ENCODE measurements at regions not wholly inside any gene's neighbourhood (a gene's known extent, or its start where the extent isn't known, plus 50 kb on each side); places are given as distances from the start of the nearest gene placed in this dataset.
A peak's percentile ranks its signal among the peaks of the same experiment; 100 is the strongest.
"Not testable (repeated sequence)": the region's sequence is repeated elsewhere in the genome, so short reads cannot be mapped to it uniquely, and the experiment has no call there.

DNA sequence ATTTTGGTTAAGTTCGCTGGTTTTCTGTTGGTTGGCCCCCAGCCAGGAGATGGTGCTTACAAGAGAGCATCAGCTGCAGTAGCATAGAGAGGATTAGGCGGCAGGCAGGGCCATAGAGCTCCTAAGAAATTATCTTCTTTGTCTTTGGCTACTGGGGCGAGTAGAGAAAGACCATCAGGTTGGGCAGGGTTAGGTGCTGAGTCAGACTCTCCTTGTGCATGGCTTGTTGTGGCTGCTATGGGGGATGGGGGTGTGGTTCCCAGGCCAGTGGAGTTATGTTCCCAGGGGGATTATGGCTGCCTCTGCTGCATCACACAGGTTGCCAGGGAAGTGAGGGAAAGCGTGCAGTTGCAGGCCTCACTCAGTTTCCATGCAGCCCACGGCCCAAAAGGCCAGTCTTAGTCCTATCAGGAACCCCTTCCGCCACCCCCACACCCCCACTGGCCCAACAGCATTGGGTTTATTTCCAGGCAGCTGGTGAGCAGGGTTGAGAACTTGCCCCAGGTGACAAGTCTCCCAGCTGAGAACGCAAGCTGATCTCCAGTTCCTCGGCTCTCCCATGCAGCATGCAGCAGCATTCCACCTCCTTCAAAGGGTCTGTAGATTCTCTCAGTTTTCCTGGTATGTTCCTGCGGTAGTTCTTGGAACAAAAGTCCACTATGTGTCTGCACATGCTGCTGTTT lies 243.7 kb downstream of the UTRN start:
- peak; percentile 23 for FAIRE-seq
- DNase-seq (ENCODE audit: low spot score): peak; percentile 37

DNA sequence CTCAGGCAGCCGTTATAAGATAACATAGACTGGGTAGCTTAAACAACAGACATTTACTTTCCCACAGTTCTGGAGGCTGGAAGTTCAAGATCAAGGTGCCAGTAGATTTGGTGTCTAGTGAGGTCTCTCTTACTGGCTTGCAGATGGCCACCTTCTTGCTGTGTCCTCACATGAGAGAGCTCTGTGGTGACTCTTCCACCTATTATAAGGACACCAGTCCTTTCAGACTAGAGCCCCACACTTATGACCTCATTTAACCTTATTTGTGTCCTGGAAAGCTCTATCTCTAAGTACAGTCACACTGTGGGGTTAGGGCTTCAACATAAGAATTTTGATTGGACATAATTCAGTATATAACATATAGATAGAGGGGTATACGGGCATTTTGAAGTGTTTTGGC lies 245.0 kb downstream of the UTRN start:
- DNase-seq (ENCODE audit: low spot score) (no peak), FAIRE-seq (no peak)

DNA sequence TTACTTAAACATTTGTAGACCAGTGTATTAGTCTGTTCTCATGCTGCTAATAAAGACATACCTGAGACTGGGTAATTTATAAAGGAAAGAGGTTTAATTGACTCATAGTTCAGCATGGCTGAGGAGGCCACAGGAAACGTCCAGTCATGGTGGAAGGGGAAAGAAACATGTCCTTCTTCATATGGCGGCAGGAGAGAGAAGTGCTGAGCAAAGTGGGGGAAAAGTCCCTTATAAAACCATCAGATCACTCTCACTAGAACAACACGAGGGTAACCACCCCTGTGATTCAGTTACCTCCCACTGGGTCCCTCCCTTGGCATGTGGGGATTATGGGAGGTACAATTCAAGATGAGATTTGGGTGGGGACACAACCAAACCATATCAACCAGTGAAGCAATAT lies 247.1 kb downstream of the UTRN start:
- FAIRE-seq; DNase-seq (ENCODE audit: low spot score): not testable (repeated sequence)

DNA sequence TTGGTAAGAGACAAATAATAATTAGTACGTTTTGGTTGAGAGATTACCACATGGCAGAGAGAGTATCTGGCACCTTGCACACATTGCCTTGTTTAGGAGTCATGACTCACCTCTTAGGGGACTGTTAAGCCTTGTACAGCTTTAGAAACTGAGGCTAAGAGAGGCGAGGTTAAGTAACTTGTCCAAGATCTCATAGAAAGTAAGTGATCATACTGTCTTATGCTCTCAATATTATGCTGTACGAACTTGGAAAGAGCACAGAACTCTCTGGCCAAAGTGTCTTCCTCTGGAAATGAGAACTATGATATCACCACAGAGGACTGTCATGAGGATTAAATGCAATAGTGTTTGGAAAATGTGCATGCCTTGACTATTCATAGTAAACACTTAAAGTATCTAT lies 249.0 kb downstream of the UTRN start:
- FAIRE-seq: no peak

DNA sequence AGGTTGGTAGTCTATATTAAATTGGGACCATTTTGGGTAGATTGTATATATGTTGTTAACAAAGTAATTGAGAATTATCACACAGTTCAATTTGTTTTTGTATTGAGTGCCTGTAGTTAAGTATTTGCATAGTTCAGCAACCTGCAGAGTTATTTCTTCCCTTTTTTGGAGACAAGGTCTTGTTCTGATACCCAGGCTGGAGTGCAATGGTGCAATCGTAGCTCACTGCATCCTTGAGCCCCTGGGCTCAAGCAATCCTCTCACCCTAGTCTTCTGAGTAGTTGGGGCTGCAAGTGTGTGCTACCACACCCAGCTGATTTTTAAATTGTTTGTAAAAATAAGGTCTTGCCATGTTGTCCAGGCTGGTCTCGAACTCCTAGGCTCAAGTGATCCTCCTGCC lies 250.5 kb downstream of the UTRN start:
- DNase-seq (ENCODE audit: low spot score) (no peak), FAIRE-seq (no peak)

More for the DNA sequence above, 249.0 kb downstream of the UTRN start:
- DNase-seq (ENCODE audit: low spot score): no peak

DNA sequence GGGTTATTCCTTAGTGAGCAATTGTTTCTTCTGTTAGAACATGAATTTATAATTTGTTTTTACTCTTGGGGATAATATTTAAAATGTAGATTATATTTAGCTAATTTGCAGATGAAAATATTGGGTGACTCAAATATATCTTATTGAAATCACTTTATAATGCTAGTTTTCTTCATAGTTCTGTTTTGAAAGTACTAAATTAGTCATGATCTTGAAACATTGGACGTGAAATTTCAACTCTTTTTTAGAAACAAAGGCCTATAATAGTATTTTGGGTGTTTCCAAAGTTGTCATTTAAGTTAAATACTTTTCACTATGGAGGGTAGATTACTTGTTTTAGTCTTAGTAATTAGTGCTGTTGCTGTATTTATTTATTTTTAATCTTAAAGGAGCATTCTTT lies 250.9 kb downstream of the UTRN start:
- no peak for FAIRE-seq

DNA sequence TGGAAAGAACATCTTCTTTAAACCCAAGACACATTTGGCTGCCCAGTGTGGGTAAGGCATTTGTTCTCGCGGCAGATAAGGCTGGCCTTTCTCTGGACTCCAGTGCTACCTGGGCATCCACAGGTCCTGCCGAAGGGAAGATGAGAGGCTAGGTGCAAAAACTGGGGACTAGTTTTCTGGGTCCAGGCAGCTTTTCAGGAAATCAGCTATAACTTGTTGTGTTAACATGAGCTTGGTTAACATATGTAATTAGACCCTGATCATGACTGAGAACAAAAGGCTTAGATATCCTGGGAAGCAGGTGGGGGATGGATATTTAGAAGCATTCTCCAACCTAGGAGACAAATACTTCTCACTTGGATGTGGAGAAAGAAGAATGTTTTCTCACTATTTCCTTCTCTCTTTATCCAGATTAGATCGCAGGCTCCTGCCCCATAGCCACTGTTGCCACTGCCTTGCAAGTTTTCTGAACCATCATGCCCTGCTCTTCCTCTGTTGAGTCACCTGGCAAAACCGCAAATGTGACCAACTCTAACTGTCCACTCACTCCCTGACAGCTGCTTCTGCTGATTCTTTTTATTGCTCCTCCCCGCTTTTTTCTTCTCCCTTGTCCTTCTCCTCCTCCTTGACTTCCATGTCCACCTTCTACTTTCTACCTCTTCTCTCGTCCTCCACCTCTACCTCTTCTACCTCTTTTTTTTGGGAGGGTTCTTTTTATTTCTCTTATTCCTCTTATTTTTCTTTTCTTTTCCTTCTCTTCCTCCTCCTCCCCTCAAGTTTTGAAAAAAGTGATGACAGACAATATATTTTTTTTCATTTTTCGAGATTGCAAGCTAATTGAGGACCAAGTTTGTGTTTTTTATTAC lies 258.1 kb downstream of the UTRN start:
- peak; percentile 62 for DNase-seq (ENCODE audit: low spot score)
- no peak for FAIRE-seq

More for the DNA sequence above, 250.9 kb downstream of the UTRN start:
- DNase-seq (ENCODE audit: low spot score): no peak

DNA sequence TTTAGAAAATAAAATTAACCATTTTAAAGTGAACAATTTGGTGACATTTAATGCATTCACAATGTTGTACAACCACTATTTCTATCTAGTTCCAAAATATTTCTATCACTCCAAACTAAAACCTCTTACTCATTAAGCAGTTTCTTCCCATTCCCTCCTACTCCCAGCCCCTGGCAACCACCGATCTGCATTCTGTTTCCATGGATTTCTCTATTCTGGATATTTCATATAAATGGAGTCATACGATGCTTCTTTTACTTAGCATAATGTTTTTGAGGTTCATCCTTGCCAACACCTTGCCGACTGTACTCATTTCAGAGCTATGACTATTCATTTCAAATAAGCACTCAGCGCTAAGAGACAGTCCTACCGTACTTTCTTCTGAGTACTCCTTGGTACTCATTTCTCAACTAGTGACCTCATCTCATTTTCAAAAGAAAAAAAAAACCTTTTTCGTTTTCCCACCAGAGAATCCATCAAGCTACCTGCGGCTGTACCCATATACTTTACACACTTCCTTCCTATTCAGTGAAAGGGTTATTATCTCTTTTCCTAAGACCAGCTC lies 259.2 kb downstream of the UTRN start:
- FAIRE-seq: no peak

DNA sequence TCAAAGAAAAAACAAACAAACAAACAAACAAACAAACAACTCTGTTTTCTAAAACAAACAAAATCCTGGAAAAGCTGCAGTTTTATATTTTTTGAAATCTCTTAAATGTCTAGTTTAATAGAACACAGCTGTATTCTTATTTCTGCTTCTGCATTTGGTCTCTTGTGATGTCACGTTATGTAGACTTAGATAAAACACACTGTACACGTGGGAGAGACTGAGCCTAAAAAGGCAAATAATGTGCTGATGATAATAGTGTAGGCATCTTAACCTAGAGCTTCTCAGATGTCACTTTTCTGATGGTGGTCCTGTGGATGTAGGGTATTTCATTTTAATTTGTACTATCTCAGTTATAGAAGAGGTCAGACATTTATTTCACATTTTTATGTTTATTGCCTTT lies 261.7 kb downstream of the UTRN start:
- FAIRE-seq (no peak), DNase-seq (ENCODE audit: low spot score) (no peak)

More for the DNA sequence above, 259.2 kb downstream of the UTRN start:
- no peak for DNase-seq (ENCODE audit: low spot score)

DNA sequence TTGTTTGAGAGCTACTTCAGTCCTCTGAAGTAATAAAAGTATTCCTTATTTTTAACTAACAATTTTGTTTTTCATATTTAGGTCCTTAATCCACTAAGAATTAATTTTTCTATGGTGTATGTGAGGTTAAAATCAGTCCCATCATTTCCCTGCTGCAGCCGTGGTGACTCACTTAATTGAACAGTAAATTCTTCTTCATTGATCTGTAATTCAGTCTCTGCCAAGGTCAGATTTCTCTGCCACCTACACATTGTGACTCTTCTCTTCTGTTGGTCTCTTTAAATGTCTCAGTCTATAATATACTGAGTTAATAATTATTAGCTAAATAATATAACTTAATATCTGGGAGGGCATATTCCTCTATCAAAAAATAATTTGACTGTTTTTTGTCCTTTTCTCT lies 262.3 kb downstream of the UTRN start:
- DNase-seq (ENCODE audit: low spot score): no peak
- no peak for FAIRE-seq

DNA sequence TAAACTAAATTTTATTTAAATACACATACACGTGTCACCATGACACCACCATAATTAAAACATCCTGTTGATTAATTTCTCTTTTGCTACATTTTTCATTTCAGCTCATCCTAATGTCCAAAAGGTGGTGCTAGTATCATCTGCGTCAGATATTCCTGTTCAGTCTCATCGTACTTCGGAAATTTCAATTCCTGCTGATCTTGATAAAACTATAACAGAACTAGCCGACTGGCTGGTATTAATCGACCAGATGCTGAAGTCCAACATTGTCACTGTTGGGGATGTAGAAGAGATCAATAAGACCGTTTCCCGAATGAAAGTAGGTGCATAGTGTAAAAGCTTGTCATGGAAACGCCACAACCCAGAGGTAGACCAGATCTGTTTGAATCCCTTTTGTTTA lies 263.4 kb downstream of the UTRN start:
- FAIRE-seq: no peak
- DNase-seq (ENCODE audit: low spot score): no peak

DNA sequence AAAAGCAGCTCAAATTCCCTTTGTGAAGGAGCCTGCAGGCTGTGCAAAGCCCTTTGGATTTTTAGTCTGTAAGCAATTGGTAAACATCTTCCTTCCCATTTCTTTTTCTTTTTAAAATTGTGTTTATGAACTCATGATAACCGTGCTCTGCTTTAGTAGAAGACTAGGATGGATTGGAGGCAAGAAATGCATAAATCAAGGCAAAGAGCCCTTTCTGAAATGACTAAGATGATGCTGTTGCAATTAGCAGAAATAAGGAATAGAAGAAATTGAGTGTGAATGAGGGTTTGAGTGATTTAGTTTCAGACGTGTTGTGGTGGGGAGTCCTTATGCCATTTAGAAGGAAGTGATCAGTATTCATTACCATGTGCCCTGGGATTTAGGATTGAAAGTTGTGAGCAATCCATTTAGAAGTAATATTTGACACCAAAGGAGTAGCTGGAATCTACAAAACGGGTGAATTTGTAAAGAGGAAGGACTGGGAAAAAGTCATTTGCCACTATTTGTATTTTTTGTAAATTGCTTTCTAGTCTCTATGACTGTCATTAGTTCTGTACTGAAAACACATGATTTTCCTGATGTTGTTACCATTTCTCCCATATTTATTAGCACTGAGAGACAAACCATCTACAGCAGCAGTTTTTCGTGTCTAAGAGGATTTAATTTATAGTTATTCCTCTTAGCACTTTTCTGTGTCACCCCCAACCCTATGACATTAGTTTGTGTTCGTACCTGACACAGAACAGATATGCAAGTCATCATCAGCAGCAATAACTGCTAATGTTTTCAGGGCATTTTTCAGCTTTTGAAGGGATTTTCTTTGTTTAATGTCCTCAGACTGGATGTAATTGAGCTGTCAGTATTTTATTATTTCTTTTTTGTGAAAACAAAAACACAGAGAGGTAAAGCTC lies 265.0 kb downstream of the UTRN start:
- DNase-seq (ENCODE audit: low spot score) (no peak), FAIRE-seq (no peak)

DNA sequence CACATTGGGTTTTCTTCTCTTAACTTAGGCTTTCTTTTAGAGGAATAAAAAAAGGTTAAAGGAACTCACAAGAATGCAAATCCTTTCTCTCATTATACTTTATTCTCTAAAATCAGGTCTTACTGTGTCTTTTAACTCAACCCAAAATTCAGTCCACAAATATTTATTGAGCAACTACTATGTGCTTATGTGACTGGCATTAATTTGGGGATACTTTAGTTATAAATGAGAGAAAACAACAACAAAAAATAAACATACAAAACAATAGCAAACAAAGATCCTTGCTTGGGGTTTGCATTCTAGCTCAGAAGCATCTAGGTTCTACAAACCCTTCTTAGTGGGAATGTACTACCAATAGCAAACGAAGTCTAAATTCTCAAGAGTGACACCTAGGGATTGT lies 266.2 kb downstream of the UTRN start:
- DNase-seq (ENCODE audit: low spot score) (no peak), FAIRE-seq (no peak)

DNA sequence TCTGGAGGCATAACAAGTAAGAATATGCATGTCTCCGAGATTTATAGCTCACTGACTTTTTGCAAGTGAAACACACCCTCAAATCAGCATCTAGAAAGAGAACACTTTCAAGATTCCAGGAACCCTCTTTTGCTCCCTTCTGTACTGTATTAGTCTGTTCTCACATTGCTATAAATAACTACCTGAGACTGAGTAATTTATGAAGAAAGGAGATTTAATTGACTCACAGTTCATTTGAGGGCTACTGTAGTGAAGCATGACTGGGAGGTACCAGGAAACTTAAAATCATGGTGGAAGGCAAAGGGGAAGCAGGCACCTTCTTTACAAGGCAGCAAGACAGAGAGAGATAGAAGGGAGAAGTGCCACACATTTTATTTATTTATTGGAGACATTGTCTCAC lies 269.9 kb downstream of the UTRN start:
- FAIRE-seq: no peak

DNA sequence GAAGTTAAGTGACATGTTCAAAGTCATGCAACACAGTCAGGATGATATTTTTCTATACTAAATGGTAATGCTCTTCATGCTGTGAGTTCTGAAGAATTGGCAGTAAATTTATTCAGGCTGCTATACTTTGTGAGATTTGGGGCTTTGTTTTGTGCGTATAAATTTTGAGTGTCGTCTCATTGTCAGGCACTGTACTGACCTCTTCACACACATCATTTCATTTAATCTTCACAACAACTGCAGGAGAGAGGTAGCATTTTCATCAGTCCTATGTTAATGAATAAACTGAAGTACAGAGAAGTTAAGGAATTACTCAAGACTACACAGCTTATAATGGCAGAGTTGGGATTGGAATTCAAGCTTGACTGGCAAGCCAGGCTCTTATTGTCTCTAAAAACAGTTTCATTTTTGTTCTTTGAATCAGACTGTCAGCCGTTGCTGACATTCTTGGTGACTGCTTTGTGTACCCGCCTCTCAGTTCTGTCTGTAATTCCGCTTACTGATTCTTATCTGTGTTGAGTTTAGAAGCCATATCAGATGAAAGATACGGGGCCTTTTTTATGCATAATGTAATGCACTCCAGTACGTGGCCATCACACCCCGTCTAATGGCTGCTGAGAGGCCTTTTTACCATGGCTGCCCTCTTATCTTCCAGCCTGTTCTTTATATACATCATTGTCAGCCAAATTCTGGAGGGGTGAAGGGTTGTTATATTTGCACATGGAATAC lies 274.9 kb downstream of the UTRN start:
- FAIRE-seq: no peak
- no peak for DNase-seq (ENCODE audit: low spot score)

More for the DNA sequence above, 269.9 kb downstream of the UTRN start:
- DNase-seq (ENCODE audit: low spot score): no peak

DNA sequence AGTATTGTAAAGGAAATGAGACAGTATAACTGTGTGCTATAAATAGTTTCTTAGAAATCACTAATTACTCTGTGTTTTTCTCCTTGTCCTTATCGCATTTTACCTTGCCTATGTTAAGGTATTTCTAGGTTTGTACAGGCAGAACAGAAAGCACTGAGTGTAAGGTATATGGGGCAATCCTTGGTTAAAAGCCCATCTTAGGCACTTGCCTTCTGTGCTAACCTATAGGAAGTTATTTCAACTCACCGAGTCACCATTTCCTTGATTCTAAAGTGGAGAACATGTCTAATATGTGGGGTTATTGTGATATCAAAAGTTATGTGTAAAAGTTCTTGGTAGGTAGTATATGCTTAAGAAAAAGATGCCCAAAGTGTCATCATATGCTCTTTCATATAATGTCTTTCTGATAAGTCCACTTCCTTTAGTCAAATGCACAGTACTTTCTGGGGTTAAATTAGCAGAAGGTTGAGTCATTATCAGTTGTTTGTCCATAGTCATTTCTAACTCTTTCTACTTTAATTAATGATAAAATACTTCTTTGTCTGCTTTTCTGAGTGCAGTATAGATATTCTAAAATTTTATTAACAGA lies 276.4 kb downstream of the UTRN start:
- DNase-seq (ENCODE audit: low spot score) (no peak), FAIRE-seq (no peak)

DNA sequence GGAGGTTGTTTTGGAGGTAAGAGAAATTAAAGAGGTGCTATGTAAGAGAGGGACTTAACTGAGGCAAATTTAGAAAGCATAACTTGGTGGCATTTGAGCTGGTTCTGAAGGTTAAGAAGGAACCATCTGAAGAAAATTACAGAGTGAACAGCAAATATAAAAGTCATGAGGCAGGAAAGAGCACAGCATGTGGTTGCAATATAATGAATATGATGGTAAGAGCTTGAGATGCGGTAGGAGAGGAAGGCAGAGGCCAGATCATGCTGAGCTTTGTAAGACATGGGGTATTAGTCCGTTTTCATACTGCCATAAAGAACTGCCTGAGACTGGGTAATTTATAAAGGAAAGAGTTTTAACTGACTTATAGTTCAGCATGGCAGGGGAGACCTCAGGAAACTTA lies 279.1 kb downstream of the UTRN start:
- FAIRE-seq (no peak), DNase-seq (ENCODE audit: low spot score) (no peak)

DNA sequence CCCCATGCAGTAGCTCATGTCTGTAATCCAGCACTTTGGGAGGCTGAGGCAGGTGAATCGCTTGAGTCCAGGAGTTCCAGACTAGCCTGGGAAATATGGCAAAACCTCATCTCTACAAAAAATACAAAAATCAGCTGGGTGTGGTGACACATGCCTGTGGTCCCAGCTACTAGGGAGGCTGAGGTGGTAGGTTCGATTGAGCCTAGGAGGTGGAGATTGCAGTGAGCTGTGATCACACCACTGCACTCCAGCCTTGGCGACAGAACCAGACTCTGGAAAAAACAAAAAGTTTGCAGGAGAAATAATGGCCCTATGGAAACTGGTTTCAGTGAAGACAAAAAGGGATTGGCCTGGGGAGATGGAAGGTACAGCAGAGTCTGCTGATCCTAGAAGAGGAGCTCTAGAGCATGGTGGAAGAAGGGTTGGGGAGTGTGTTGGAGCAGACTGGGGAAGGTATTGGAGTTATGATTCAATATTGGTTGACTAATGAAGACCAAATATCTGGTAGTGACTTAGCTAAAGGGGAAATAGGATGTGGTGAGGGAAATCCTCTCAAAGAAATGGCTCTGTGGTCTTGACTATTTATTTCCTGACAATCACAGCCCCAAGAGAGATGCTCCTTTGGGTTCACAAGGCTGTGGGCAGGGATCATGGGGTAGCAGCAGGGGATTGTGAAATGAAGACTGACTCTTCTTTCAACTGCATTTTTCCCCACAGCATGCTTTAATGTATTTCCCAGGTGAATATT lies 281.9 kb downstream of the UTRN start:
- no peak for DNase-seq (ENCODE audit: low spot score)
- no peak for FAIRE-seq

DNA sequence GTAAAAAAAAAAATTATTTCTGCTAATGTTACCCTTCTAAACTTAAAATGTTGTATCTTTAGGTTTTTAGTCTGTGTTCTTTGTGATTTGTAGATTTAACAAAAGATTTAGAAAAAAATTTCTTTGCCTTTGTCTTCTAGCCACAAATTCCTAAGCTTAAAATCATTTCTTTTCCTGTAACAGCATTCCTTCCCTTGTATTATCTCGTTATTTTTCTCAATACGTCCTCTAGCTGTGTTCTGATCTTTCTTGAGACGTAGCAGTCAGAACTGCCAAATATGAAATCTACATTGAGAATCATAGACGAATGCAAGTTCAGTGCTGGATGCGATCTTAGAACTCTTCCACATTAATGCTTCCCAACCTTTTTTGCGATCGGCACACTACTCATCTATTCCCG lies 283.1 kb downstream of the UTRN start:
- no peak for FAIRE-seq
- no peak for DNase-seq (ENCODE audit: low spot score)

DNA sequence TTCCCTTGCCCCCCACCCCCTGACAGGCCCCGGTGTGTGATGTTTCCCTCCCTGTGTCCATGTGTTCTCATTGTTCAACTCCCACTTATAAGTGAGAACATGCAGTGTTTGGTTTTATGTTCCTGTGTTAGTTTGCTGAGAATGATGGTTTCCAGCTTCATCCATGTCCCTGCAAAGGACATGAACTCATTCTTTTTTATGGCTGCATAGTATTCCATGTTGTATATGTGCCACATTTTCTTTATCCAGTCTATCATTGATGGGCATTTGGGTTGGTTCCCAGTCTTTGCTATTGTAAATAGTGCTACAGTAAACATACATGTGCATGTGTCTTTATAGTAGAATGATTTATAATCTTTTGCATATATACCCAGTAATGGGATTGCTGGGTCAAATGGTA lies 287.4 kb downstream of the UTRN start:
- not testable (repeated sequence) for DNase-seq (ENCODE audit: low spot score); FAIRE-seq
